SW 1271 (cell line): ENCODE measurements at regions not wholly inside any gene's neighbourhood (a gene's known extent, or its start where the extent isn't known, plus 50 kb on each side); places are given as distances from the start of the nearest gene placed in this dataset.

Experiments
- DNase-seq, 2 experiments: peaks; one replicate each; lab custom pipeline; 2025; lab: John Stamatoyannopoulos, UW

DNA sequence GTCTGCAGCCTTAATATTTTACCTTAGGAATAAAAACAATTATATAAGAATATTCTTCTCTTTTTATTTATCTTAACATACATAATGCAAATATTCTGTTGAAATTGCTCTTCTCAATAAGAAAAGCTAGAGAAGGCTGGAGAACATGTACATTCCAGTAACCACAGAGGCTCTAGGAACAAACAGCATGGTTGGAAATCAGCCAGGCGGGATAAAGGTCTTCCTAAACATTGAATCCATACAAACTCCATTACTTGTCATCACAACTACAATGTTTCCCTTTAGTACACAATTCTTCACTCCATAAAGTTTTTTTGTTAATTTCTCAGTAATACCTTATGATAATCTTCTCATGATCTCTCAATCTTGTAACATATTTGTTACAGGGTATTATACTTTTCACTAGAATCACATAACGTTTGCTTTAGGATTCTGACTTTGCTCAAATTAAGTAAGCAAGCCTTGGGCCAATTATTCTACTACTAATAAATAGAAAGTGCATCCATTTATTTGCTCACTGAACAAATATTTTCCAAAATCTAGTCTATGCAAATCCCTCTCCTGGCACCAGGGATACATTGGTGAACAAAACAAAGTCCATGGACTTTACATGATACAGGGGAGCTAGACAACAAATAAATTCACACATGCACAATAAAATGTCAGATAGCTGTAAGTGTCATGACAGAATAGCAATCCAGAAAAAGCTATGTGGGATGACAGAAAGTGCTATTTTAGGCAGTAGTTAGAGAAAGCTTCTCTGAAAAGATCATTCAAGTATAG, 237.5 kb upstream of the TMTC1 start:
- no peak for DNase-seq

DNA sequence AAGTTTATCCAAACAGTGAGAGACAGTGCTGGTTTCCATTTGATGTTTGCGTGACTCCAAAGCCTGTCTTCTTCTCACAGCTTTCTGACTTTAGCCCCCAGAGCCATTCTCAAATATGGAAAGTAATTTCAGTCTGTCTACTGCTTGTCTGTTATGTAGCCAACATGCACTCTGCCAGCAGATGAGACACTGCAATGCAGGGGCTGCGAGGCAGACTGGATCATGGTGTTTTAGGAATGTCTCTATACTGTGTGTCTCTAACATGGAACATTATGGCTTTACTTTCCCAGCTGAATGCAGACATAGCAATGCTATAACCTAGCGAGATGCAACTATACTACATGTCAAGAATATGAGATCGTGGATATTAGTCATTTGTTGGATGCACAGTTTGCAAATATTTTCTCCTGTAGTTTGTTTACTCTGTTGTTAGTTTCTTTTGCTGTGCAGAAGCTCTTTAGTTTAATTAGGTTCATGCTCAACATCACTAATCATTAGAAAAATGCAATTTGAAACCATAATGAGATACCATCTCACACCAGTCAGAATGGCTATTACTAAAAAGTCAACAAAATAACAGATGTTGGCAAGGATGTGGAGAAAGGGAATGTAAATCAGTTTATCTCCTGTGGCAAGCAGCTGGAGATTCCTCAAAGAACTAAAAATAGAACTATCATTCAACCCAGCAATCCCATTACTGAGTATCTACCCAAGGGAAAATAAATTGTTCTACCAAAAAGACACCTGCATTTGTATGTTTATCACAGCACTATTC, 235.8 kb upstream of the TMTC1 start:
- no peak for DNase-seq

- DNase-seq: no peak
These were observed 232.9 kb upstream of the TMTC1 start for GRCh38 chr12:30016540-30017055.

GRCh38 chr12:30015631-30016337, 232.0 kb upstream of the TMTC1 start:
- DNase-seq: no peak

DNA sequence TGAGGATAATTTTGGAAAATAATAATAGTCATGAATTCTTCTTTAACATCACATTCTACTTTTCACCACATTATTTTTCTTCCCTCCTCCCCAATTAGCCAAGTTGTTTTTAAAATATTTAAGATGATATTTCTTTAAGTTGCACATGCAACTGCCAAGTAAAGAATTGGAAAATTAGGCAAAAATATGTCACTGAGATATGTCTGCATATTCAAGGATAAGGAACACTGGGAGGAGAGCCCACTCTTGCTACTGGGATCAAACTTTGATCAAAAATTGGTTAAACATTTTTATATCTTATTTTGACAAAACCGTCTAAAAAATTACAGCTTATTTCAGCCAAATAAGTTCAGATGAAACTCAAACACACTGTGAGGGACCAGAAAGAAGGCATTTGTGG, 231.2 kb upstream of the TMTC1 start:
- no peak for DNase-seq

- DNase-seq: no peak
These were observed 229.2 kb upstream of the TMTC1 start for GRCh38 chr12:30012816-30013450.

- no peak for DNase-seq
These were observed 226.6 kb upstream of the TMTC1 start for GRCh38 chr12:30010071-30011052.

DNA sequence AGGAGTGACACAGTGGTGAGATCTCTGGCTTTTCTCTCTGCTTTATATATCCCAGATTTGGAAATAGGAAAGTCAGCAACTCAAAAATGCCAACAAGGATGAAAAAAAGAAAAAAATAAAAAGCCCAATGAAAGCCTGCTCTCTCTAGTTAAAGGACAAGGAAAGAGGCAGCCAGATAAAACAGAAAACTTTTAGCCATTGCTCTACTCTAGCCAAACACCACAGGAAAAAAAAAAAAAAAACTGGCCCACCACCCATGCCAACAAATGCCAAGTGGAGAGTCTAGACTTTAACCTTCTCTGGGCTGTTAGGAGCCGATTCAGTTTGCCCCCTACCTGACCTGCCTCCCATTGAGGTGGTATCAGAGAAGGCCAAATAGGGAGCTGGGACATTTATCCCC, 222.3 kb upstream of the TMTC1 start:
- DNase-seq: no peak

DNA sequence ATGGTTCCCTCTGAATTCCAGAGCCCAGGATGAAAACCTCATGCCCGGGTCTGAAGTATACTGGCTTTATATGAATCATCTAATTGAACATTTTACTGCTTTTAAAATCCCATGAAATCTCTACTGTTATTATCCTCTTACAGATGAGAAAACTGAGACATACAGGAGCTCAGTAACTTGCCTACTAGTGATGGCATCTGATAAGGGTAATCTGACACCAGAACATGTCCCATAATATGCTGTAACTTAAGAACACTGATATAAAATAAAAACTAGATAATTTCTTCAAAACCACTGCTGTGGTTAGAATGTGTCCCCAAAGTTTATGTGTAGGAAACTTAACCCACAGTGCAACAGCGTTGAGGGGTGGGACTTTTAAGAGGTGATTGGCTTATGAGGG, 219.6 kb upstream of the TMTC1 start:
- DNase-seq: no peak

GRCh38 chr12:30002677-30003076, 218.9 kb upstream of the TMTC1 start:
- no peak for DNase-seq

GRCh38 chr12:30000401-30000800, 216.7 kb upstream of the TMTC1 start:
- DNase-seq: no peak

DNA sequence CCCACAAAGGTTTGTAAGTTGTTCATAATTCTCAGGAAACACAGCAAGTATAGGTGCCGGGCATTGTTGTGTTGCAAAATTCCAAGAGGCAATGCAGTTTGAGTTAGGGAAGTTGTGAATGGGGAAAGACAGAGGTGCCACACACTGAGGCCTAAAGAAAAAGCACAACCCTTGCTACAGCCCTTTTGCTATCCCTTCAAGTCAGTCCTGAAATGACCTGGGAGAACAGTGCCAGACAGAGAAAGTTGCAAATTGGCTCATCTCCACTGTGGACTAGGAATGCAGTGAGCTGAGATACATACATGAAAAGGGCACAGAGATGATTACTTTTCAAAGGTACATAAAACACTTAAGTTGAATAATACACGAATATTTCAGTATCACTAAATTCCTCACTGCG, 213.3 kb upstream of the TMTC1 start:
- DNase-seq: no peak

GRCh38 chr12:29992366-29992765, 208.6 kb upstream of the TMTC1 start:
- DNase-seq: no peak

DNA sequence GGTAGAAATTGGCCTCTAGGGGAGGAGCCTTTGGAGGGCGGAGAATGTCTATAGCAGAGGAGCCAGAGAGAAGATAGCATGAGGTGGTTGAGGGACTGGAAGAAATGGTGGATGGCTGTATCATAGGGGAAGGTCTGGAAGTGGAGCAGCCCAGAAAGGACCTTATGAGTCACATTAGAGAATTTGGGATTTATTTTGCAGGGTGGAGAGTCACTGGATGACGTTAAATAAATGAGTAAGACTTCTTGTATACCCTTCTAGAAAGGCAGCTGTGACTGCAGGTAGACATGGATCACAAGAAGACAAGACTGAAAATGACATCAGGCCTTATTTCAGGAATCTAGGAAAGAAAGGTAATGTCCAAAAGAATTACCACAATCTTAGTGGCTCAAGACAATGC, 208.2 kb upstream of the TMTC1 start:
- DNase-seq: no peak

- no peak for DNase-seq
These were observed 207.2 kb upstream of the TMTC1 start for GRCh38 chr12:29990971-29991370.

DNA sequence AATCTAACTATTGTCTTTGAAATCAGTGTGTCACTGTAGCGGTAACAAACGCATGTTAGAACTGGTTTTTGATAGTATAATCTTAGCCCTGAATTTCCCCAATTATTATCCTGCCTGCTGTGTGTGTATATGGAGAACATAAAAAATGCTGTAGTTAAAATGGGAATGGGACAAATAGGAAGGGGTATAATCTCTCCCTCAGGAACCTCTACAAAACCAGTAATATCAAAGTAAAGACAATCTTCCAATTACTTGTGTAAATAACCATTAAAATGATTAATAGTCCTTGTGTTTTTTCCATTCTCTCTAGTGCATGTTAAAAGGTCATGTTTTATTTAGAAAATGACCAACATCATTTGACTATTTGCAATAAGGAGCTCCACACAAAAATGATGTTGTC, 200.1 kb upstream of the TMTC1 start:
- no peak for DNase-seq

DNA sequence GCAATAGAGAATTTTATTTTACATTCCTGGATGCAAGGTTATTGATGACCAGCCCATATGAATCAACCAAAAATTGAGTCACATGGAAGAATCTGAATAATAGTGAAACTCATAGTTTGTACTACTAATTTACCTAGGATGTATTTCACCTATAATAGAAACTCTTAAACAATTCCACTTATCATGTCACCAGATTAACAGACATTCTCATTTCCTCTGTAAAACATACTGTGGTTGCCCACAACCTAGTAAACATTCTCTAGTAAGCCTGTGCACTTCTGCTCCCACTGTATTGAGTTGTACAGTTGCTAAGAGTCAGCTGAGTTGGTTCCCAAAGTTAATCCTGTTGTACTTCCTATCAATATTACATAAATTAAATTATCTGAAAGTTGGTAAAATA, 196.6 kb upstream of the TMTC1 start:
- DNase-seq: no peak

DNA sequence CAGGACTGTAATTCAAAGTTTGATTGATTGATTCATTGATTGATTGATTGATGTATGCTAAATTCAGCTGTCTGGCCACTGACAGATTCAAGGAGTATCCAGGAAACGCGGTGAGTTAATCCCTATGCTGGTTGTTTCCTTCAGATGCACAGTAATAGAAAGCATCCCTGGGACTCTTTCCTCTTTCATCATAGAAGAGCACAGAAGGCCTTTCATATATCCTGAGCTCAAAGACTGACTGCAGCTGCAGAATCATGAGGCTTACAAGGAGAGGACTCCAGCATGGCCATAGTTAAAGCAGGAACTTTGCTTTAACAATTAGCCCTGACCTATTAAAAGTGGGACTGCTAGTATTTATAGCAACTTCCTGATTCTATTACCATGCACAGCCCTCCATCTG, 187.7 kb upstream of the TMTC1 start:
- DNase-seq: no peak

DNA sequence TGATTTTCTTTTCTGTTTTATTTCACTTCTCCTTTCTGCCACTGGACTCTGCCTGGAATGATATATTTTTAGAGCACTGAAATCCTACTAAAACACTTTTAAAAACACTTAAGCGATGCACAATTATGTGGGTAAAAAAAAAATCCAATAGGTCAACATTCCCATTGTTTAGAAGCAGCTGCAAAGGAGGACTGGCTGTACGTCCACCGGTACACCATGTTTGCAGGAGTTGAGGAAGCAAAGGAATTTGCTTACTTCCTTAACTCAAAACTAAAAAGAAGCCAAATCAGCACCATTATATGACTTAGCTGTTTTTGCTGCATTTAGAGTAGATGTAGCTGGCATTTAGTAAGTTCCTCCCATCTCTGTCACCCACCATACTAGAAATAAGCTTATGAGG, 186.8 kb upstream of the TMTC1 start:
- DNase-seq: no peak

- no peak for DNase-seq
These were observed 178.7 kb upstream of the TMTC1 start for GRCh38 chr12:29962276-29963035.
